Midbrain (tissue), 1 donor: ENCODE measurements at regions not wholly inside any gene's neighbourhood (a gene's known extent, or its start where the extent isn't known, plus 50 kb on each side); places are given as distances from the start of the nearest gene placed in this dataset.

Source experiments
- DNase-seq: peaks from one replicate; lab custom pipeline; 2025; lab: John Stamatoyannopoulos, UW

GRCh38 chr2:226030788-226031646 is 631.5 kb downstream of the NYAP2 start:
- peak; percentile 55 for DNase-seq

DNA sequence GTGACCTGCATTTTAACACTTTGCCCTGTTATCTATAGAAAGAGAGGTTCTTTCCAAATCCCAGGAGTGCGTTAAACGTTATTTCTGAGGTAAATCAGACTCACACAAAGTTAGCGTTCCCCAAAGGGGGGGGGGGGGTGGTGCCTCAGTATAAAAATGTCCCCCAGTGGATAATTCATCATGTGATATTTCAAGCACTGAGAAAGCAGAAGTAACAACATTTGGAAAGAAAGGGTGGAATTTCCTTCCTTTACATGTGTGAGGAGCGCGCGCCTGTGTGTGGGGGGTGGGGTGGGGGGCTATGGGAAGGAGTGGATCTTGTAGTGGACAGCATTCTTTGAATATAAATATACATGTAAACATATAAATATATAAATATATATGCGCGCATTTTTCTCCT is 630.9 kb downstream of the NYAP2 start:
- no peak for DNase-seq

GRCh38 chr2:226023946-226024345 is 624.4 kb downstream of the NYAP2 start:
- no peak for DNase-seq

- no peak for DNase-seq
Observed at GRCh38 chr2:226023383-226023782, 623.9 kb downstream of the NYAP2 start.

DNA sequence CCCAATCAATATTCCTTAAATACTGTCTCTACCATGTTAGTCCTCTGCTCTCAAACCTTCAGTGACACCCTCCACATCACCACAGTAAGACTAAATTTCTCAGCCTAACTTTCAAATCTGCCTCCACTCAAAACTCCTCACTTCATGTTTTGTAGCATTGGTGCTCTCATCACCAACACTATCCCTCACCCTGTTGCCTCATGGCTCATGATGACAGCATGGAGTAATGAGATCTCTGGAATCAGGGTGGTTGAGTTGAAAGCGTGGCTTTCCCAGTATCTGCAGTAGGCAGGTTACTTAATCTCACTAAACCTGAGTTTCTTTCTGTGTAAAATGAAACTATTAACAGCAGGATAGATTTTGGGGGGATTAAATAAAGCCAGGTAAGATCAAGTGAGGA is 621.4 kb downstream of the NYAP2 start:
- no peak for DNase-seq

DNA sequence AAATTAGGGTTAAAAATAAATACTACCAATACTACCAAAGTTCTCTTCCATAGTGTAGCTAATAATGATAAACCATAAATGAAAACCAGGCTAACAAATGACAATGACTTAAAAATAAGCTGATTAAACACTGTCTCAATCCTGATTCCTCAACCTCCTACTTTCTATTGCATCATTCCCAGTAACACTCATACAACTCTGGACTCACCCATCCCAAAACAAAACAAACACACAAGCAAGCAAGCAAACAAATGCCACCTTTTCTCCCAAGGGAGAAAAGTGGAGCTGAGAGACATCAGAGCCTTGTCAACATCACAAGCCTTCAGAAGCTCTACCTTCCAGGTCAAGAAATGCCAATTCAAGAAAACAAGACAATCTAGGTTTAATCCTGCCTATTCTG is 620.7 kb downstream of the NYAP2 start:
- no peak for DNase-seq

GRCh38 chr2:226018641-226019040 is 619.1 kb downstream of the NYAP2 start:
- no peak for DNase-seq

- no peak for DNase-seq
Observed at GRCh38 chr2:226017537-226017936, 618.0 kb downstream of the NYAP2 start.

- DNase-seq = no peak
Observed at GRCh38 chr2:226017107-226017506, 617.6 kb downstream of the NYAP2 start.

DNA sequence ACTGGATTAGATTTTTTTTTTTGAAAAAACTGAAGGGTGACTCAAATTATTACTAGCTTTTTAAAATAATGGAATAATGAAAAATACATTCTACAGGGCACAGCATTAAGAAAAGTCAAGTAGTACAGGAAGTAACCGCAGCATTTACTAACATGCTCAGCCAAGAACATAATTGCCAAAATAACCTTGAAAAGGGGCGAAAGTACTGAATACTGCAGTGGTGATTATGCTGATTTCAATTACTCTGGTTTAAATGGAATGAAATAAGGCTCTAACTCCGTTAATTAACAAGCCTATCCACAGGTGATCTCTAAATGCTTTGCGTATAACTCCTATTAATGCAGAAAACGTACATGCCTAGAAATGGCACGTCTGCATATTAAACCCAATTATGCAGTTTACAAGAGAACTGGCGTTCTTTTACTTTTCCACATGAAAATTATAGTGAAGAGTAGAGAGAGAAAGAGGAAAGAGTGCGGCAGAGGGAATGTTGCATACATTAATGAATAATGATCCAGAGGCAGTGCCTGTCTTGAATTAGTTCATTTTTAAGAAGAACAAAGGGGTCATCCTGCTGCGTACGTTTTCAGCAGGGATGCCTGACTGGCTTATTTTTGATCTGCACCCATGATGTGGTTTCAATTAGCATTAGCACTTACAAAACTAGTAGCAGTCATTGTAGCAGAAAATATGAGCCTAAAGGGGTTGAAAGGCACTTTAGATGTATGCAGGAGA is 612.4 kb downstream of the NYAP2 start:
- no peak for DNase-seq

DNA sequence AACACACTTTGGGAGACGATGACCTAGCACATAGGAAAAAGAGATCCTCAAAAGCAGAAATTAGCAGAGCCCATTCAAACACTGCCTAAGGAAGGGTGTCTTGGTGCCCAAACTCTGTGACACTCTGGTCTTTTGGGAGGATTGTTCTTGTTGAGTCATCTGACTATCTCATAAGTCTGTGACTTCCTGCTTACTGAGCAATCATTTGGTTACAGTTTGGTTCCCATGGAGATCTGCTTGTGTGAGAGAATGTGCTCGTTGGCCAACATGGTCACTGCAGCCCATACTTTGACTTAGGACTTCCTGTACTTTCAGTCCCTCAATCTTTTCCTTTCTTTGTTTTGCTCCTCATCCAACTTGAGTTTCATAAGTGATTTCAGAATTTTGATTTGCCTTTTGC is 602.9 kb downstream of the NYAP2 start:
- DNase-seq = no peak

GRCh38 chr2:226001716-226002115 is 602.2 kb downstream of the NYAP2 start:
- DNase-seq = no peak

DNA sequence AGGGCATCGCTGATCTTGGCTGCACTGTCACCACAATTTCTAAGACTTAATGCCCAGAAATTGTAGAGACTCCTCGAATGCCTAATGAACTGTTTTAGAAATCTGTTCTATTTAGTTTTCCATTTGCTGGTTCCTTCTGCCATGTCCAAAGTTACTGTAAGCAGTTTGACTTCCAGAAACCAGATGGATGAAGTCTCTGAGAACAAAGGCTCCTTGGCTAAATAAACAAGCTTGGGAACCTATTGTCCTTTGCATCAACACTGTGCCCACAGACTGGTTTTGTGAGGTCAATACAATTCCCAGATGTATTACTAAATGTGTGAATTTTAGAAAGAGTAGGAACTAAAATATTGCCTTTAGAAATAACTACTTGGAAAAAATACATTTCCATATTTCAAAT is 600.2 kb downstream of the NYAP2 start:
- no peak for DNase-seq

GRCh38 chr2:225998653-225999052 is 599.1 kb downstream of the NYAP2 start:
- no peak for DNase-seq

DNA sequence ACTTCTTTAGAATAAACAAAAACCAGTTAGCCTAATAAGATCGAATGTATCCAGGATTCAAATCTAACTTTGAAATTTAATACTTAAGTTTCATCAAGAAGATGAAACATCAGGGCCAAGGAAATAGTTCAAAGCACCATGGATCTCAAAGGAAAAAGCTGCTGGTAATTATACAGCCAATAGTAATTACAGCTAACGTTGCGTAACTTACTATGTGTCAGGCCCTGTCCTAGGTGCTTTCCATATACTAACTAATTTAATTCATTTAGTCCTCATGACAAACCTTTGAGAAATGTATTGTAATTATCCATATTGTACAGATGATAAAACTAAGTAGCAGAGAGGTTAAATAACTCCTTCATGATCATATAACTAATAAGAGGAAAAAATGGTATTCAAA is 598.6 kb downstream of the NYAP2 start:
- DNase-seq = no peak

GRCh38 chr2:225996462-225996828 is 596.9 kb downstream of the NYAP2 start:
- DNase-seq = no peak

DNA sequence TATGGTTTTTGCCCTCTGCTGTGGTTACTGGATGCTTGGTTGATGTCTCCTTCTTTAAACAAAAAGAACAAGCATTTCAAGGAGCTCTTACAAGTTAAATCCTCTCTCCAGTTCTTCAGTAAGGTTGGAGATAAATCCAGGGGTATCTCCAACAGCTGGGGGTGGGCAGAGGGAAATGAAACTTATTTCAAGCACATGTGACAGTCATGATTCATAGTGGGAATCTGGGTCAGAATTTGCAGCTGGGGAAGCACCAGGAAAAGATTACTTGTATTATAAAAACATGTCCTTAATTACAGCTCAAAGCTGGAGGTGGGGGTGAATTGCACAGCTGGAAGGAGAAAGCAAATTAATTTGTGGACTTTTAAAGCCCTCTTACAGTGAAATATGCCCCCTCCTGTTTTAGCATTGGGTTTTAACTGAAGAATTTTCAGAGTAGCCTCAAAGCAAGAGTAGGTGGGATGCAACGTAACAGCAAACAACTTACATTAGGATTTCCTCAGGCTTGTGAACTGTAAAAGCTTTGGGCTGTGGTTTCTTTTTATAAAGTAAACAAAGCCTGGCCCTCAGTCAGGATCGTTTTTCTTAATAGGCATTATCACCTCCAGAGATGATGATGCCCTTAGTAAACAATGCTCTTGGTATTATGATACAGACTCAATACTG is 596.4 kb downstream of the NYAP2 start:
- DNase-seq = no peak

DNA sequence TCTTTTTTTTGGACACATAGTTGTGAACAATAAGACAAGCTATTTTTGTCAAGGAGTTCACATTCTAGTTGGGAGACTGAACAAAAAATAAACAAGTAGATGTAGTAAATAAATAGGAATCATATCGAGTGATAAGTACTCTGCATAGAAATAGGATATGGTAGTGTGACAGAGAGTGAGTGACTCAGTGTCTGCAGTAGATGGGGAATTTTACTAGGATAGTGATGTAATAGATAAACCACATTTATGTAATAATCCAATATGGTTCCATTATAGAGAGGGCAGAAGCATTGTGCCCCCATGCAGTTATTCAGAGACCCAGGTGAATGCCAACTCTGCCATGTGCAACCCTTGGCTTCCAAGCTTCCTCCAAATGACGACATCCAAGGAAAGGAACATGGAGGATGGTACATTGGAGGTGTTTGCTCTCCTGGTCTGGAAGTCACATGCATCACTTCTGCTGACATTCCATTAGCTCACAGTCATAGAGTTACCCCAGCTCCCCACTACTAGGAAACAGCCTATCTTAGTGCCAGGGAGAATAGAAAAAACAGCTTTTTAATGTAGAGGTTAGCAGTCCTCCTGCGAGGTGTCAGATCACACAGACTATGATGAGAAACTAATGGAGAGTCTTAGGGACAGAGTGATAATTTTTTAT is 595.4 kb downstream of the NYAP2 start:
- no peak for DNase-seq

DNA sequence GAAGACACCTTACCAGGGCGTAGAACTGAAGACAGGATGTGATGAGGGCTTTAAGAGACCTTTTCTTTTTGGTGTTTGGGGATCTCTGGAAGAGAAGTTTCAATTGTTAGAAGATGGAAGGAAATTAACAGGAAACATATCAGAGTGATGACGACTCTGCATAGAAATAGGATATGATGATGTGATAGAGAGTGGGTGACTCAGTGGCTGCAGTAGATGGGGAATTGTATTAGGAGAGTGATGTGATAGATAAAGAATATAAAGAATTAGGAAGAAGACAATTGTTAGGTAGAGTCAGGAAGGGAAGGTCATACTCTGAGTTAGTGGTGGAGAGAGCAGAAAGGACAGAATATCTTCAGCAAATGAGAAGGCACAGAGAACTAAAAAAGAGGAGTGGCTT is 593.9 kb downstream of the NYAP2 start:
- DNase-seq = no peak

DNA sequence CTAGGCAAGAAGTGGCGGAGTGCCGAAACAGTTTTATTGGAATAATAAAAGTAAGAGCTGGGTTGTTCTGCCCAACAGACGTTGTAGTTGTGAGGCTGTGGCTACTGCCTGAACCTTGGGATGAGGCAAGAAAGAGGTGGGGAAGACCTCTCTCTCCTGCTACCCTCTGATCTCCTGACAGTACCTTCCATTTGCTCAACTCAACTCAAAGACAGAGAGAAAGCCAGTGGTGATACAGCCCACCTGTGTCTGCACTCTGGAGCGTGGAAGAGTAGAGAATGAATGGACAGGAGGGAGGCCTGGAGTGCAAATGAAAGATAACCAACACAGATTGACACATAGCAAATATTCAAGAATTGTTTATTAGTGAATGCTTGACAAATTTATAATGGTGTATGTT is 590.3 kb downstream of the NYAP2 start:
- DNase-seq = no peak

DNA sequence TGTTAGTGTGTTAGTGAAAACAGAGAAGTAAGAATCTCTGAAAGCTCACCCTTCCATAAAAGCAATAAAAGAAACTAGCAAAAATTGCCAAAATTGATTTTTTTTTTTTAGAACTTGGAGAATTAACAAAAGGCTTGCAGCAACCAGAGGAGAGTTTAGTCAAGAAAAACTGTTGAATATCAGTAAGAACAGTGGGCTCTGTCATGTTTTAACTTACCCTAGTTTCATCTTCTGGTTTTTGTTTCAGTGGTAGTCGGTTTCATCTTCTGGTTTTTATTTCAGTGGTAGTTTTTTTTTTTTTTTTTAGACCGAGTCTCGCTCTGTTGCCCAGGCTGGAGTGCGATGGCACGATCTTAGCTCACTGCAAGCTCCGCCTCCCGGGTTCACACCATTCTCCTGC is 580.9 kb downstream of the NYAP2 start:
- no peak for DNase-seq

DNA sequence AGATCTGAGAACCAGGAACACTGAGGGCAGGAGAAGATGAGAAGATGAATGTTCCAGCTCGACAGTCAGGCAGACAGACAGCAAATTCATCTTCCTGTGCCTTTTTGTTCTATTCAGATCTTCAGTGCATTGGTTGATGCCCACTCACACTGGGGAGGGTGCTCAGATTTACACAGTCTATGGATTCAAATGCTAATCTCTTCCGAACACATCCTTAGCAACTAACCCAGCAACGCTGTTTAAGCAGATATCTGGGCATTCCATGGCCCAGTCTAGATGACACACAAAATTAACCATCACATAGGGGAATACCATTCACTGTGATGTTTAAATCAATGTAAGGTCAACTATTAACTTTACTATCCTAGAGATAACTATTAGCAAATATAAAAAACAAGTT is 571.9 kb downstream of the NYAP2 start:
- DNase-seq = no peak
